ENCODE measurements at regions not wholly inside any gene's neighbourhood (a gene's known extent, or its start where the extent isn't known, plus 50 kb on each side); places are given as distances from the start of the nearest gene placed in this dataset.

- no peak for TF ChIP-seq ZBTB33 (IDR thresholded peaks at IDR 0.05)
These were observed 289.8 kb upstream of the SEMA6D start (continued) for GRCh38 chr15:47427463-47427862.

- Histone ChIP-seq H3K36me3 (ENCODE audit: control insufficient read depth in 4 of 4, insufficient read depth in 3 of 4, low read depth in 1 of 4, low read length in 3 of 4) (no peaks in the 10 kb centered on the region), H3K9me3 (ENCODE audit: control insufficient read depth in 4 of 4, low read length in 3 of 4) (no peaks in the 10 kb centered on the region), H3K4me3 (ENCODE audit: low read depth in 1 of 3, low read length in 3 of 3) (no peak overlapping the region), H3K9ac (ENCODE audit: low read depth in 1 of 2, low read length in 2 of 2) (no peak overlapping the region), H3K27ac (ENCODE audit: low read depth in 1 of 2, low read length in 2 of 2) (no peak overlapping the region), H3K27me3 (ENCODE audit: control insufficient read depth in 4 of 4, insufficient read depth in 4 of 4, low read length in 3 of 4) (no peaks in the 10 kb centered on the region), H3K4me1 (ENCODE audit: control insufficient read depth in 4 of 4, insufficient read depth in 4 of 4, low read length in 3 of 4) (no peaks in the 10 kb centered on the region)
- no peak for TF ChIP-seq RAD21 (IDR thresholded peaks at IDR 0.05)
- no peak for TF ChIP-seq HNF4A (conservative IDR thresholded peaks at IDR 0.05)
- no peak for TF ChIP-seq GABPA (IDR thresholded peaks at IDR 0.05 in 1 of 2, conservative IDR thresholded peaks at IDR 0.05 in 1 of 2)
- TF ChIP-seq RXRA (IDR thresholded peaks at IDR 0.05) = no peak
- no peak for TF ChIP-seq HNF4G (IDR thresholded peaks at IDR 0.05)
- DNase-seq (ENCODE audit: low spot score) = no peak
- WGBS = 79% methylated on average over 1 of the region's 1 CpG
These were observed 287.9 kb upstream of the SEMA6D start for GRCh38 chr15:47429376-47429775.

- no peak for TF ChIP-seq HNF4G (IDR thresholded peaks at IDR 0.05)
- no peak for TF ChIP-seq REST (IDR thresholded peaks at IDR 0.05)
- TF ChIP-seq ATF3 (IDR thresholded peaks at IDR 0.05) = no peak
- TF ChIP-seq FOXA2 (IDR thresholded peaks at IDR 0.05) = no peak
- TF ChIP-seq FOXA1 (IDR thresholded peaks at IDR 0.05) = no peak
- TF ChIP-seq MAX (IDR thresholded peaks at IDR 0.05) = no peak
- TF ChIP-seq EGR1 (IDR thresholded peaks at IDR 0.05; ENCODE audit: low read depth in 2 of 2) = no peak
- Histone ChIP-seq H3K36me3 (ENCODE audit: control insufficient read depth in 4 of 4, insufficient read depth in 3 of 4, low read depth in 1 of 4, low read length in 3 of 4) (no peaks in the 10 kb centered on the region), H3K9me3 (ENCODE audit: control insufficient read depth in 4 of 4, low read length in 3 of 4) (no peaks in the 10 kb centered on the region), H3K4me3 (ENCODE audit: low read depth in 1 of 3, low read length in 3 of 3) (no peak overlapping the region), H3K9ac (ENCODE audit: low read depth in 1 of 2, low read length in 2 of 2) (no peak overlapping the region), H3K27me3 (ENCODE audit: control insufficient read depth in 4 of 4, insufficient read depth in 4 of 4, low read length in 3 of 4) (peaks cover 0 to 3% (median 0%) of the 10 kb centered on the region in 4 donors), H3K27ac (ENCODE audit: low read depth in 1 of 2, low read length in 2 of 2) (no peak overlapping the region), H3K4me1 (ENCODE audit: control insufficient read depth in 4 of 4, insufficient read depth in 4 of 4, low read length in 3 of 4) (no peaks in the 10 kb centered on the region)
- WGBS = 82% methylated on average over 3 of the region's 3 CpGs
- DNase-seq (ENCODE audit: low spot score) = no peak
These were observed 285.8 kb upstream of the SEMA6D start for GRCh38 chr15:47431501-47431900.
